Right renal pelvis (tissue), 4 donors: ENCODE measurements at regions not wholly inside any gene's neighbourhood (a gene's known extent, or its start where the extent isn't known, plus 50 kb on each side); places are given as distances from the start of the nearest gene placed in this dataset.

ENCODE experiments used
- DNase-seq, 4 donors: peaks; one replicate each; pipeline ENCODE4 v3.0.0-alpha.2; 2013; ENCODE audit warnings: low read depth in 4 of 4, low spot score in 3 of 4, missing footprints in 1 of 4

- DNase-seq: no peak
Measured at GRCh38 chr5:153088538-153088937, 401.9 kb upstream of the GRIA1 start.

DNA sequence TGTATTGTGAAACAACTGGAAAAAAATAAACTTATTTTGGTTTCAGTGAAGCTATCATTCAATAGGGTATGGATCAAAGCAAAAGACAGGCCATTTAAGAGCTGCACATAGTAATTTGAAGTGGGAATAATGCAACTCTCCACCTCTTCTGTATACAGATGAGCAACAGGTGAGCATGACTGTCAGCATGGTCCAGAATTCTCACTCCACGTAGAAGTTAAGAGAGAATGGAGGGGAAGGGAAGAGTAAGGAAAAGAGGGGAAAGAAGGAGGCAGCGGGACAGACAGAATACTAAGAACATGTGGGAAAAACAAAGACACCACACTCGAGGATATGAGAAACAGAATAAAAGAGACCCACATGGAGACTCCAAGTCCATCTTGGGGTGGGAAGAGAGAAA is 396.1 kb upstream of the GRIA1 start:
- DNase-seq: no peak

- no peak for DNase-seq
Measured at GRCh38 chr5:153096381-153096780, 394.1 kb upstream of the GRIA1 start.

DNA sequence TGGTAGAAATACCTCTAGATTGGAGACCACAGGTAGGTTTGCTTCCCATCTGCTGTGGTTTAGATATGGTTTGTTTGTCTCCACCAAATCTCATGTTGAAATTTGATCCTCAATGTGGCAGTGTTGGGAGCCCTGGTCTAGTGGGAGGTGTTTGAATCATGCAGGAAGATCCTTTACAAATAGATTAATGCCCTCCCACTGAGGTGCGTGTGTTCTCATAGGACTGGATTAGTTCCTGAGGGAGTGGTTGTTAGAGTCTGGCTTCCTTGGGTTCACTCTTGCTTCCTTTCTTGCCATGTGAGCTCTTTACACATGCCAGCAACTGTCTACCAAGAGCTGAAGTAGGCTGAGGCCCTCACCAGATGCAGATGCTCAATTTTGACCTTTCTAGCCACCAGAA is 391.1 kb upstream of the GRIA1 start:
- DNase-seq: no peak

- no peak for DNase-seq
Measured at GRCh38 chr5:153101235-153102180, 389.0 kb upstream of the GRIA1 start.

- no peak for DNase-seq
Measured at GRCh38 chr5:153116916-153117315, 373.6 kb upstream of the GRIA1 start.

DNA sequence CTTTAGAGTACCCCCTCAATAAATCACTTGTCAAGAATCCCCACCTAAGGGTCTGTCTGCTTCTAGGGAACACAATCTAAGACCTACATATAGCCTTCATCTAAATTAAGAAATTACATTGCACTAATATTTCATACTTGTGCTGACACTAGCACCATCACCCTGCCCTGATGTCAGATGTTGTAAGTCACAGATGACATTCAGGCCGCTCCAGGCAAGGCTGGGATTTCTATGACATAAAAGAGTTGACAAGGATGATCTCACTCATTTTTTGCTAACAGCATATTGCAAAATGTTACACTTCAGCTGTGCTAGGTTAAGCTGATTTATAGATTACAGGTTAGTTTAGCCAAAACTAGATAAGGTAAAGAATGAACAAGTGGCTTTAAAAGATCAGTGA is 372.5 kb upstream of the GRIA1 start:
- no peak for DNase-seq

DNA sequence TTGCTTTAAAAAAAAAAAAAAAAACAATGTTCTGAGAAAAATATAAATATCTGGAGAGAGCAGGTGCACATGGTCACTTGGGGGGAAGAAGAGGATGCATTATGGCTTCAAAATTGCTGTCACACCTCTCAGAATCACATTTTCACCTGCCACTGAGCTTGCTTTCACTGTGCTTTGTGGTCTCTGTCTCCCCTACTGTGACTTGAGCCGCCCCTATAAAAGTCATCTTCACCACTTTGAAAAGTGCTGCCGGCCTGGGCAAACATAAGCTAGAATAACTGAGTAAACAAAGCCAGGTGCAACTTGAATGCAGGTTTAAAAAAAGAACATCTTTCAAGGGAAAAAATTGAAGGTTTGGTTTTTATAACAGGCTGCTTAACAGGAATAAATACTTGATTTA is 368.1 kb upstream of the GRIA1 start:
- peak in 1 of 4 donors; percentile 8 for DNase-seq

DNA sequence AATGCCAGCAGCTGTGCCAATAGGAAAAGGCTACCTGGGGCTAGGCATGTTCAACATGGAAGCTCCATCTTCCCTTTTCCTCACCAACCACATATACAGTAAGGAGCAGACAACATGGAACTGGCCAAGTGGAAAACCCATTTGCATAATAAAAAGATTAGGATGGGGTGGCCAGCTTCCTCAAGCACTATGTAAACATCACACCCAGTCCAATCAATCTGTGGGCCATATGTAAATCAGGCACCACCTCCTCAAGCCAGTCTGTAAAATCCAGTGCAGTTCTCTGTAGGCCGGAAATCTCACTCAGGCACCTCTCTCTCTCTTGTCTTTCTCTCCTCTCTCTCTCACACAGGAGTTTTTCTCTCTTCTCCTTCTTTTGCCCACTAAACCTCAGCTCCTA is 360.2 kb upstream of the GRIA1 start:
- no peak for DNase-seq

- no peak for DNase-seq
Measured at GRCh38 chr5:153135411-153135810, 355.1 kb upstream of the GRIA1 start.

GRCh38 chr5:153136910-153137614 is 353.4 kb upstream of the GRIA1 start:
- no peak for DNase-seq

- DNase-seq: peak in 3 of 4 donors; percentile 12 to 16 (median 13)
Measured at GRCh38 chr5:153147891-153148623, 342.4 kb upstream of the GRIA1 start.

GRCh38 chr5:153148624-153148976 is 341.9 kb upstream of the GRIA1 start:
- no peak for DNase-seq

GRCh38 chr5:153151558-153151957 is 338.9 kb upstream of the GRIA1 start:
- no peak for DNase-seq

- no peak for DNase-seq
Measured at GRCh38 chr5:153153086-153153485, 337.4 kb upstream of the GRIA1 start.

- DNase-seq: no peak
Measured at GRCh38 chr5:153157156-153157555, 333.3 kb upstream of the GRIA1 start.

- no peak for DNase-seq
Measured at GRCh38 chr5:153158608-153159007, 331.9 kb upstream of the GRIA1 start.

DNA sequence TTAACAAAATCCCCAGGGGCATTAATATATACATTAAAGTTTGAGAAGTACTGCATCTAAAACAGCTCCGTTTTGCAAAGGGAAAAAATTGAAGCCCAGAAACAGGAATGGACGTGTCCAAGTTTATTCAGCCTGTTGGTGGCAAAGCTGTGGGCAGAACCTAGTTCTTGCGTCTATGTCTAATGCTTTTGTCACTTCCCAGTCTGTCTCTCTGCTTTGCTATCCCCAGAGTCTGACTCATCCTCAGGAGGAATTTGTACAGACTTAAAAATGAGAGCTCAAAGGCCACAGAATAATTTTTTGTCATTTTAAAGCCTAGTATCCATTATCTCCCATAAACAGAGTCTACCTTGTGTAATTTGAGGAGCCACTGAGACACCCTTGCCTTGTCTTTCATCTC is 330.9 kb upstream of the GRIA1 start:
- DNase-seq: no peak

GRCh38 chr5:153168241-153168640 is 322.2 kb upstream of the GRIA1 start:
- no peak for DNase-seq

GRCh38 chr5:153187503-153187902 is 303.0 kb upstream of the GRIA1 start:
- DNase-seq: no peak

DNA sequence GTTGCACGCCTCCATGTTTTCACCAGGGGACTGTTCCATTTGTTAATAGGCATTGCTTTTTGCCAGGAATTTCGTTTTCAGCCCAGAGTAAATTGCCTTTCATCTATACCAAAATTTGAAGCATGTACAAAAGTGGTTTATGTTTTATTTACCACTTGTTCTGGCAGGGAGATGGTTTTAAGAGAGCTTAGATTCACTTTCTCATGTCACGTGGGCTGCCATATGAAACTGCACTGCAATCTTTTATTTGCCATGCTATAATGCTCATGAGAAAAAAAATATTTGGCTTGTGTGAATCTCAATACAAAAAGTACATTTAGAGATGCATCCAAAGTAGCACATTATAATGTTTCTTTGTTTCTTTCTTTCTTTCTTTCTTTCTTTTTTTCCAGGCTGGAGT is 284.1 kb upstream of the GRIA1 start:
- DNase-seq: no peak
